NCI-H146 treated with DMSO at 0.1 percent for 48 hours (cell line): ENCODE measurements at regions not wholly inside any gene's neighbourhood (a gene's known extent, or its start where the extent isn't known, plus 50 kb on each side); places are given as distances from the start of the nearest gene placed in this dataset.

ENCODE experiments used
- DNase-seq: peaks from one replicate; lab custom pipeline; 2025; ENCODE audit not compliant: unreplicated experiment; lab: John Stamatoyannopoulos, UW

- DNase-seq, result no peak
These were observed 215.4 kb upstream of the PGRMC2 start for GRCh38 chr4:128502818-128503527.

- no peak for DNase-seq
These were observed 213.6 kb upstream of the PGRMC2 start for GRCh38 chr4:128501239-128501638.

- DNase-seq, result no peak
These were observed 200.6 kb upstream of the PGRMC2 start for GRCh38 chr4:128488055-128488705.

- DNase-seq, result no peak
These were observed 197.3 kb upstream of the PGRMC2 start for GRCh38 chr4:128484896-128485295.

GRCh38 chr4:128483816-128484215, 196.2 kb upstream of the PGRMC2 start:
- no peak for DNase-seq

GRCh38 chr4:128483041-128483440, 195.4 kb upstream of the PGRMC2 start:
- no peak for DNase-seq

GRCh38 chr4:128481752-128482480, 194.3 kb upstream of the PGRMC2 start:
- DNase-seq, result no peak

- no peak for DNase-seq
These were observed 193.3 kb upstream of the PGRMC2 start for GRCh38 chr4:128480945-128481344.

- DNase-seq, result no peak
These were observed 189.9 kb upstream of the PGRMC2 start for GRCh38 chr4:128477540-128477939.

GRCh38 chr4:128475597-128475996, 188.0 kb upstream of the PGRMC2 start:
- no peak for DNase-seq

- DNase-seq, result no peak
These were observed 184.0 kb upstream of the PGRMC2 start for GRCh38 chr4:128471576-128471975.

- DNase-seq, result no peak
These were observed 183.0 kb upstream of the PGRMC2 start for GRCh38 chr4:128470492-128471053.

GRCh38 chr4:128468123-128468989, 180.7 kb upstream of the PGRMC2 start:
- no peak for DNase-seq

- DNase-seq, result no peak
These were observed 177.9 kb upstream of the PGRMC2 start for GRCh38 chr4:128465523-128465922.

GRCh38 chr4:128463006-128463405, 175.4 kb upstream of the PGRMC2 start:
- DNase-seq, result no peak

GRCh38 chr4:128462103-128462783, 174.6 kb upstream of the PGRMC2 start:
- DNase-seq, result no peak

GRCh38 chr4:128461291-128462102, 173.9 kb upstream of the PGRMC2 start:
- DNase-seq, result no peak

GRCh38 chr4:128459547-128459946, 171.9 kb upstream of the PGRMC2 start:
- no peak for DNase-seq

- DNase-seq, result no peak
These were observed 171.2 kb upstream of the PGRMC2 start for GRCh38 chr4:128458816-128459215.
